Ishikawa (cell line): ENCODE measurements at regions not wholly inside any gene's neighbourhood (a gene's known extent, or its start where the extent isn't known, plus 50 kb on each side); places are given as distances from the start of the nearest gene placed in this dataset.

Experiments
- CEBPB ChIP-seq: IDR thresholded peaks from 2 replicates; pipeline ENCODE4 v1.6.1; 2012
- CREB1 ChIP-seq: IDR thresholded peaks from 2 replicates; pipeline ENCODE4 v1.6.1; 2012; ENCODE audit warnings: low read depth
- EGR1 ChIP-seq: IDR thresholded peaks from 2 replicates; pipeline ENCODE4 v1.6.1; 2012
- EP300 ChIP-seq: IDR thresholded peaks from 2 replicates; pipeline ENCODE4 v1.6.1; 2012; ENCODE audit warnings: borderline replicate concordance
- FOXM1 ChIP-seq: IDR thresholded peaks from 2 replicates; pipeline ENCODE4 v1.6.1; 2012; ENCODE audit warnings: low read depth, borderline replicate concordance
- MAX ChIP-seq: IDR thresholded peaks from 2 replicates; pipeline ENCODE4 v1.6.1; 2012
- NFIC ChIP-seq: IDR thresholded peaks from 2 replicates; pipeline ENCODE4 v1.6.1; 2012
- RAD21 ChIP-seq: IDR thresholded peaks from 2 replicates; pipeline ENCODE4 v1.6.1; 2012; ENCODE audit warnings: low read depth
- REST ChIP-seq: IDR thresholded peaks from 2 replicates; pipeline ENCODE4 v1.6.1; 2012; ENCODE audit warnings: low read depth, mild to moderate bottlenecking
- TAF1 ChIP-seq: IDR thresholded peaks from 2 replicates; pipeline ENCODE4 v1.6.1; 2012; ENCODE audit warnings: low read depth, mild to moderate bottlenecking
- TCF12 ChIP-seq: IDR thresholded peaks from 2 replicates; pipeline ENCODE4 v1.6.1; 2012; ENCODE audit warnings: low read depth
- TEAD4 ChIP-seq: IDR thresholded peaks from 2 replicates; pipeline ENCODE4 v1.6.1; 2012
- USF1 ChIP-seq: IDR thresholded peaks from 2 replicates; pipeline ENCODE4 v1.6.1; 2012
- YY1 ChIP-seq: IDR thresholded peaks from 2 replicates; pipeline ENCODE4 v1.6.1; 2012; ENCODE audit warnings: low read depth
- ZBTB7A ChIP-seq: IDR thresholded peaks from 2 replicates; pipeline ENCODE4 v1.6.1; 2012; ENCODE audit warnings: low read depth

- no peak for TF ChIP-seq TCF12
- no peak for TF ChIP-seq TAF1
- TF ChIP-seq RAD21, result no peak
- no peak for TF ChIP-seq ZBTB7A
- TF ChIP-seq TEAD4, result no peak
- TF ChIP-seq NFIC, result no peak
- no peak for TF ChIP-seq FOXM1
- TF ChIP-seq MAX, result no peak
- TF ChIP-seq USF1, result no peak
- no peak for TF ChIP-seq CEBPB
- no peak for TF ChIP-seq EP300
- TF ChIP-seq REST, result no peak
- TF ChIP-seq EGR1, result no peak
- TF ChIP-seq CREB1, result no peak
- TF ChIP-seq YY1, result no peak
Measured at GRCh38 chr1:239558559-239558958, 172.2 kb downstream of the CHRM3 start.

GRCh38 chr1:239558991-239559390 is 172.6 kb downstream of the CHRM3 start:
- no peak for TF ChIP-seq REST

GRCh38 chr1:239560921-239561320 is 174.6 kb downstream of the CHRM3 start:
- TF ChIP-seq REST (no peak), EGR1 (no peak), RAD21 (no peak), TAF1 (no peak), CREB1 (no peak), EP300 (no peak), YY1 (no peak), TCF12 (no peak), CEBPB (no peak), MAX (no peak), ZBTB7A (no peak), USF1 (no peak), FOXM1 (no peak), TEAD4 (no peak), NFIC (no peak)

GRCh38 chr1:239562095-239562494 is 175.7 kb downstream of the CHRM3 start:
- no peak for TF ChIP-seq ZBTB7A

- TF ChIP-seq CREB1, result no peak
- no peak for TF ChIP-seq EGR1
- no peak for TF ChIP-seq MAX
- TF ChIP-seq USF1, result no peak
- no peak for TF ChIP-seq TEAD4
- TF ChIP-seq REST, result no peak
- TF ChIP-seq TAF1, result no peak
- TF ChIP-seq RAD21, result no peak
- no peak for TF ChIP-seq CEBPB
- no peak for TF ChIP-seq NFIC
- TF ChIP-seq ZBTB7A, result no peak
- no peak for TF ChIP-seq EP300
- TF ChIP-seq FOXM1, result no peak
- TF ChIP-seq YY1, result no peak
- TF ChIP-seq TCF12, result no peak
Measured at GRCh38 chr1:239563681-239564080, 177.3 kb downstream of the CHRM3 start.
